ENCODE measurements at regions not wholly inside any gene's neighbourhood (a gene's known extent, or its start where the extent isn't known, plus 50 kb on each side); places are given as distances from the start of the nearest gene placed in this dataset.

DNA sequence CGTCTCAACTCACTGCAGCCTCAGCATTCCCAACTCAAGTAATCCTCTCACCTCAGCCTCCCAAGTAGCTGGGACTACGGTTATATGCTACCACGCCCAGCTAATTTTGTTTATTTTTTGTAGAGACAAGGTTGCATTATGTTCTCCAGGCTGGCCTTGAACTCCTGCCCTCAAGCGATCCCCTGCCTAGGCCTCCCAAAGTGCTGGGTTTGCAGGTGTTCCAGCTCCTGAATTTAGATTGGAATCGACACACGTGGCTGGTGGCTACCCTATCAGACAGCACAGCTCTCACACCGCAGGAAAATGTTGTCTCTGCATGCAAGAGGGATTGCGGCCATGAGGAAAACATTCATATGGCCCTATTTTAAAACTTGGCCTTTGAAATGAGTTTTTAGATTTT is 76.7 kb upstream of the GALNT2 start:
- TF ChIP-seq, protein P1, sequence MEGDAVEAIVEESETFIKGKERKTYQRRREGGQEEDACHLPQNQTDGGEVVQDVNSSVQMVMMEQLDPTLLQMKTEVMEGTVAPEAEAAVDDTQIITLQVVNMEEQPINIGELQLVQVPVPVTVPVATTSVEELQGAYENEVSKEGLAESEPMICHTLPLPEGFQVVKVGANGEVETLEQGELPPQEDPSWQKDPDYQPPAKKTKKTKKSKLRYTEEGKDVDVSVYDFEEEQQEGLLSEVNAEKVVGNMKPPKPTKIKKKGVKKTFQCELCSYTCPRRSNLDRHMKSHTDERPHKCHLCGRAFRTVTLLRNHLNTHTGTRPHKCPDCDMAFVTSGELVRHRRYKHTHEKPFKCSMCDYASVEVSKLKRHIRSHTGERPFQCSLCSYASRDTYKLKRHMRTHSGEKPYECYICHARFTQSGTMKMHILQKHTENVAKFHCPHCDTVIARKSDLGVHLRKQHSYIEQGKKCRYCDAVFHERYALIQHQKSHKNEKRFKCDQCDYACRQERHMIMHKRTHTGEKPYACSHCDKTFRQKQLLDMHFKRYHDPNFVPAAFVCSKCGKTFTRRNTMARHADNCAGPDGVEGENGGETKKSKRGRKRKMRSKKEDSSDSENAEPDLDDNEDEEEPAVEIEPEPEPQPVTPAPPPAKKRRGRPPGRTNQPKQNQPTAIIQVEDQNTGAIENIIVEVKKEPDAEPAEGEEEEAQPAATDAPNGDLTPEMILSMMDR (IDR thresholded peaks at IDR 0.05; ENCODE audit: control extremely low read depth in 1 of 3, insufficient read depth in 1 of 3, low read depth in 1 of 3, low read length in 3 of 3) = no peak
- TF ChIP-seq EZH2 (IDR thresholded peaks at IDR 0.05; ENCODE audit: low read depth, low read length, severe bottlenecking) (no peak), JUND (IDR thresholded peaks at IDR 0.05; ENCODE audit: low read length) (no peak), TCF12 (IDR thresholded peaks at IDR 0.05; ENCODE audit: low read depth, low read length) (no peak), TBP (IDR thresholded peaks at IDR 0.05; ENCODE audit: low read depth, low read length) (no peak), RAD21 (IDR thresholded peaks at IDR 0.05 in 1 of 2, conservative IDR thresholded peaks at IDR 0.05 in 1 of 2; ENCODE audit: low read depth in 2 of 2, low read length in 2 of 2) (no peak), NRF1 (IDR thresholded peaks at IDR 0.05; ENCODE audit: low read depth, low read length) (no peak), JUN (IDR thresholded peaks at IDR 0.05; ENCODE audit: low read depth, low read length) (no peak), KDM1A (IDR thresholded peaks at IDR 0.05; ENCODE audit: borderline replicate concordance, low read length) (no peak), KDM5A (IDR thresholded peaks at IDR 0.05; ENCODE audit: low read length) (no peak), SRF (IDR thresholded peaks at IDR 0.05; ENCODE audit: low read depth, low read length) (no peak)
- TF ChIP-seq, protein P2, sequence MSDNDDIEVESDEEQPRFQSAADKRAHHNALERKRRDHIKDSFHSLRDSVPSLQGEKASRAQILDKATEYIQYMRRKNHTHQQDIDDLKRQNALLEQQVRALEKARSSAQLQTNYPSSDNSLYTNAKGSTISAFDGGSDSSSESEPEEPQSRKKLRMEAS (IDR thresholded peaks at IDR 0.05) = no peak
- TF ChIP-seq, protein P3, sequence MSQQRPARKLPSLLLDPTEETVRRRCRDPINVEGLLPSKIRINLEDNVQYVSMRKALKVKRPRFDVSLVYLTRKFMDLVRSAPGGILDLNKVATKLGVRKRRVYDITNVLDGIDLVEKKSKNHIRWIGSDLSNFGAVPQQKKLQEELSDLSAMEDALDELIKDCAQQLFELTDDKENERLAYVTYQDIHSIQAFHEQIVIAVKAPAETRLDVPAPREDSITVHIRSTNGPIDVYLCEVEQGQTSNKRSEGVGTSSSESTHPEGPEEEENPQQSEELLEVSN (IDR thresholded peaks at IDR 0.05) = no peak
